Smooth muscle cell (in vitro differentiated cells): ENCODE measurements at regions not wholly inside any gene's neighbourhood (a gene's known extent, or its start where the extent isn't known, plus 50 kb on each side); places are given as distances from the start of the nearest gene placed in this dataset.
"Not testable (repeated sequence)": the region's sequence is repeated elsewhere in the genome, so short reads cannot be mapped to it uniquely, and the experiment has no call there.

Experiments used
- DNase-seq: peaks from one replicate; lab custom pipeline; 2025; ENCODE audit not compliant: unreplicated experiment; lab: John Stamatoyannopoulos, UW
- H2AFZ ChIP-seq: fragments of 200-600 bp; sonication (generic); 2 replicates; pipeline ENCODE4 v1.6.0; 2016; ENCODE audit warnings: antibody characterized with exemption, low read depth, mild to moderate bottlenecking
- H3F3A ChIP-seq: fragments of 200-600 bp; sonication (generic); 2 replicates; pipeline ENCODE4 v1.6.0; 2017; ENCODE audit warnings: antibody characterized with exemption, low read depth
- H3K27ac ChIP-seq: fragments of 200-600 bp; sonication (generic); 2 replicates; pipeline ENCODE4 v1.5.1; 2016; ENCODE audit warnings: low read depth, mild to moderate bottlenecking
- H3K27me3 ChIP-seq: fragments of 200-600 bp; sonication (generic); 2 replicates; pipeline ENCODE4 v1.6.1; 2016; ENCODE audit warnings: low read depth, mild to moderate bottlenecking
- H3K36me3 ChIP-seq: fragments of 200-600 bp; sonication (generic); 2 replicates; pipeline ENCODE4 v1.5.1; 2016; ENCODE audit warnings: low read depth
- H3K4me1 ChIP-seq: fragments of 200-600 bp; sonication (generic); 2 replicates; pipeline ENCODE4 v1.5.1; 2016; ENCODE audit warnings: low read depth
- H3K4me2 ChIP-seq: fragments of 200-600 bp; sonication (generic); 2 replicates; pipeline ENCODE4 v1.6.0; 2016; ENCODE audit warnings: mild to moderate bottlenecking
- H3K4me3 ChIP-seq: fragments of 200-600 bp; sonication (generic); 2 replicates; pipeline ENCODE4 v1.5.1; 2016; ENCODE audit warnings: mild to moderate bottlenecking
- H3K79me2 ChIP-seq: fragments of 200-600 bp; sonication (generic); 2 replicates; pipeline ENCODE4 v1.6.0; 2016; ENCODE audit warnings: low read depth, mild to moderate bottlenecking
- H3K9ac ChIP-seq: fragments of 200-600 bp; sonication (generic); 2 replicates; pipeline ENCODE4 v1.6.0; 2016; ENCODE audit warnings: low read depth
- H3K9me3 ChIP-seq: fragments of 200-600 bp; sonication (generic); replicated peaks from 2 replicates; pipeline ENCODE4 v1.5.1; 2016; ENCODE audit warnings: low read depth
- H4K20me1 ChIP-seq: fragments of 200-600 bp; sonication (generic); 2 replicates; pipeline ENCODE4 v1.6.0; 2016; ENCODE audit warnings: low read depth
- WGBS: methylation state at CpG from one replicate; pipeline ENCODE4 v1.1.7; 2016; ENCODE audit warnings: low lambda C conversion rate; 5-methylcytosine and 5-hydroxymethylcytosine counted together
- TF ChIP-seq, protein P1 (sequence below): fragments of 200-600 bp; sonication (generic); IDR thresholded peaks from 2 replicates; pipeline ENCODE4 v1.5.1; 2017; ENCODE audit warnings: borderline replicate concordance, mild to moderate bottlenecking, antibody characterized with exemption; ENCODE audit not compliant: insufficient read depth, poor library complexity, severe bottlenecking

DNA sequence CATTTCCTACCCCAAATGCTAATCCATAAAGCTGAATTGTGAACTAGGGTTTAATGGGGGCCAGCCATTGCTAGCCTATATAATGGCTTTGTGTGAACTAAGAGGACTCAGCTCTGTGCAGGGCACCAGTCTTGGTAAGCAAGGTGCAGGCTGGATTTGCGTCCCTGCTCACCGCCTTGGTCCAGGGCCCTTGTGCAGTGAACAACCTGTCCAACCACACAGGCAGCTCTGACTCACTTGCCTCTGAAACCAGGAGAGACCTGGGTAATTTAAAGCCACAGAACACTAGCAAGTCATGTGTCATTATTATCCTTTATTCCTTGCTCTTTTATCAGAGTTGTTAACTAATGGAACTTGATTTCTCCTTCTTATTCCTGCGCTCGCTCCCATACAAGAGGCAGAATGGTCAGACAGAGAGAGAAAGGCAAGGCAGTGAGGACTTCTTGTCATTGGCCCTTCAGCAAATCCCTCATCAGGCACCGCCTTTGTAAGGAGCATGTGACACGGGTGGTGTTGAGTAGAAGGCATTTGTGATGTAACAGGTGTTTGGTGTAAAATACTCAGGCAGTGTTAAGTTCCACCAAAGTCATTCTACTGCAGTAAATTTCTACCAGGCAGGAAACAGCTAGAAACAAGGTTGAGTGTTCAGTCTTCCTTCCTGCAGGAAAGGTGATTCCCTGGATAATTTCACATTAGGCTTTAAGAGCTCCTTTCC, 67.3 kb upstream of the OLIG2 start:
- WGBS: 74% methylated on average over 6 of the region's 6 CpGs
- Histone ChIP-seq H3K4me2 (no peak overlapping the region), H3K9me3 (no peaks in the 10 kb centered on the region)

GRCh38 chr21:32962268-32962667, 63.5 kb upstream of the OLIG2 start:
- 72% methylated on average over 4 of the region's 4 CpGs for WGBS
- H2AFZ ChIP-seq: no peak overlapping the region
- H3K9me3 ChIP-seq: no peaks in the 10 kb centered on the region
- TF ChIP-seq, protein P1, sequence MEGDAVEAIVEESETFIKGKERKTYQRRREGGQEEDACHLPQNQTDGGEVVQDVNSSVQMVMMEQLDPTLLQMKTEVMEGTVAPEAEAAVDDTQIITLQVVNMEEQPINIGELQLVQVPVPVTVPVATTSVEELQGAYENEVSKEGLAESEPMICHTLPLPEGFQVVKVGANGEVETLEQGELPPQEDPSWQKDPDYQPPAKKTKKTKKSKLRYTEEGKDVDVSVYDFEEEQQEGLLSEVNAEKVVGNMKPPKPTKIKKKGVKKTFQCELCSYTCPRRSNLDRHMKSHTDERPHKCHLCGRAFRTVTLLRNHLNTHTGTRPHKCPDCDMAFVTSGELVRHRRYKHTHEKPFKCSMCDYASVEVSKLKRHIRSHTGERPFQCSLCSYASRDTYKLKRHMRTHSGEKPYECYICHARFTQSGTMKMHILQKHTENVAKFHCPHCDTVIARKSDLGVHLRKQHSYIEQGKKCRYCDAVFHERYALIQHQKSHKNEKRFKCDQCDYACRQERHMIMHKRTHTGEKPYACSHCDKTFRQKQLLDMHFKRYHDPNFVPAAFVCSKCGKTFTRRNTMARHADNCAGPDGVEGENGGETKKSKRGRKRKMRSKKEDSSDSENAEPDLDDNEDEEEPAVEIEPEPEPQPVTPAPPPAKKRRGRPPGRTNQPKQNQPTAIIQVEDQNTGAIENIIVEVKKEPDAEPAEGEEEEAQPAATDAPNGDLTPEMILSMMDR: no peak
- no peaks in the 10 kb centered on the region for H3K79me2 ChIP-seq
- peaks cover 16% of the 10 kb centered on the region for H3K4me1 ChIP-seq
- no peak overlapping the region for H3K4me3 ChIP-seq
- no peak overlapping the region for H3K9ac ChIP-seq
- H3F3A ChIP-seq: no peaks in the 10 kb centered on the region
- no peaks in the 10 kb centered on the region for H4K20me1 ChIP-seq
- DNase-seq: no peak
- H3K27me3 ChIP-seq: peaks cover 24% of the 10 kb centered on the region
- no peak overlapping the region for H3K27ac ChIP-seq
- H3K4me2 ChIP-seq: no peak overlapping the region
- H3K36me3 ChIP-seq: no peaks in the 10 kb centered on the region

More for the DNA sequence above, 67.3 kb upstream of the OLIG2 start:
- H3K9ac ChIP-seq: no peak overlapping the region
- peaks cover 34% of the 10 kb centered on the region for H3K4me1 ChIP-seq
- DNase-seq: no peak
- no peaks in the 10 kb centered on the region for H3K79me2 ChIP-seq
- no peaks in the 10 kb centered on the region for H3F3A ChIP-seq
- no peaks in the 10 kb centered on the region for H4K20me1 ChIP-seq
- peak overlapping the region; percentile 16 for H2AFZ ChIP-seq
- H3K4me3 ChIP-seq: no peak overlapping the region
- H3K36me3 ChIP-seq: no peaks in the 10 kb centered on the region
- TF ChIP-seq, protein P1: no peak
- H3K27ac ChIP-seq: no peak overlapping the region
- peaks cover 29% of the 10 kb centered on the region for H3K27me3 ChIP-seq

DNA sequence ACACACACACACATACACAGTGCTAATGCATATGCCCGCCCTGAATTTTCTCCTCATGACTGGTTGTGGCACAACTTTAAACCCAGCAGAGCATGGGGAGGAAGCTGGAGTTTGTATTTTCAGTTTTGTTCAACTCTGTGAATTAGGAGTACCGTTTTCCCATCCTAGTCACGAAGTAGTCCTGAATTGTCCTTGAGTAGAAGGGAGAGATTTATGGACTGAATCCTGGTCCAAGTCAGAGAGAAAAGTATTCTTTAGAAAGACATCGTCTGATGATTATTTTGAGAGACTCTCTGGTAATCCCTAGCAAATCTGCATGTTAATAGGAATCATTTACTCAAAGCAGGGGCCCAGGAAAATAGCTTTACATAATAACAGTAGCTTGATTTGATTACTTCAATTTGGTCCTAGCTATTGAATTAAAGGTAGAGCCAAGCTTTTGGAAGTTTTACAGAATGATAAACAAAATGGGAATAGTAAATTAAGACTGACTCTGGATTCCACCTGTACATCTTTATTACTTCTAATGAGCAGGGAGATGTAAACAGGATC, 60.5 kb upstream of the OLIG2 start:
- Histone ChIP-seq H4K20me1 (no peaks in the 10 kb centered on the region), H3K4me2 (no peak overlapping the region), H3K27me3 (peaks cover 9% of the 10 kb centered on the region), H3K27ac (no peak overlapping the region), H2AFZ (no peak overlapping the region), H3K79me2 (no peaks in the 10 kb centered on the region), H3K9ac (no peak overlapping the region), H3K36me3 (no peaks in the 10 kb centered on the region), H3K4me3 (no peak overlapping the region), H3F3A (no peaks in the 10 kb centered on the region), H3K4me1 (peaks cover 11% of the 10 kb centered on the region), H3K9me3 (no peaks in the 10 kb centered on the region)
- DNase-seq: no peak
- TF ChIP-seq, protein P1: no peak
- 61% methylated on average over 4 of the region's 4 CpGs for WGBS

- H3K4me3 ChIP-seq: no peak overlapping the region
- H2AFZ ChIP-seq: no peak overlapping the region
- peaks cover 11% of the 10 kb centered on the region for H3K4me1 ChIP-seq
- H3K9ac ChIP-seq: no peak overlapping the region
- no peaks in the 10 kb centered on the region for H3K36me3 ChIP-seq
- H3K9me3 ChIP-seq: no peaks in the 10 kb centered on the region
- H3K79me2 ChIP-seq: no peaks in the 10 kb centered on the region
- no peaks in the 10 kb centered on the region for H3F3A ChIP-seq
- WGBS: 94% methylated on average over 7 of the region's 7 CpGs
- peaks cover 5% of the 10 kb centered on the region for H3K27me3 ChIP-seq
- no peak overlapping the region for H3K27ac ChIP-seq
- DNase-seq: no peak
- no peaks in the 10 kb centered on the region for H4K20me1 ChIP-seq
- TF ChIP-seq, protein P1: no peak
- no peak overlapping the region for H3K4me2 ChIP-seq
Measured at GRCh38 chr21:32966120-32966519, 59.6 kb upstream of the OLIG2 start.

GRCh38 chr21:32968103-32968502, 57.6 kb upstream of the OLIG2 start:
- not testable (repeated sequence) for H3K27ac ChIP-seq, H3K4me2 ChIP-seq, H3K9ac ChIP-seq, H3K79me2 ChIP-seq, H3K4me1 ChIP-seq, H3K9me3 ChIP-seq, H3F3A ChIP-seq, DNase-seq, H4K20me1 ChIP-seq, H2AFZ ChIP-seq, H3K27me3 ChIP-seq, H3K36me3 ChIP-seq, H3K4me3 ChIP-seq
- 63% methylated on average over 8 of the region's 8 CpGs for WGBS
